Neural crest cell (in vitro differentiated cells): ENCODE measurements at regions not wholly inside any gene's neighbourhood (a gene's known extent, or its start where the extent isn't known, plus 50 kb on each side); places are given as distances from the start of the nearest gene placed in this dataset.

Experiments
- DNase-seq: peaks from one replicate; pipeline ENCODE4 v3.0.0; 2021; ENCODE audit warnings: low read depth, mixed read lengths, low spot score
- H3K27ac Mint-ChIP-seq: one replicate; pipeline ENCODE4 v1.8.0; 2021; ENCODE audit warnings: mild to moderate bottlenecking, mixed read lengths; ENCODE audit not compliant: unreplicated experiment
- H3K27me3 Mint-ChIP-seq: 2 replicates; pipeline ENCODE4 v1.8.0; 2021; ENCODE audit warnings: low read depth, mild to moderate bottlenecking, mixed read lengths
- H3K36me3 Mint-ChIP-seq: 2 replicates; pipeline ENCODE4 v1.8.0; 2021; ENCODE audit warnings: low read depth, mild to moderate bottlenecking, mixed read lengths
- H3K4me1 Mint-ChIP-seq: 2 replicates; pipeline ENCODE4 v1.8.0; 2021; ENCODE audit warnings: mixed read lengths
- H3K4me3 Mint-ChIP-seq: one replicate; pipeline ENCODE4 v1.8.0; 2021; ENCODE audit warnings: mild to moderate bottlenecking, mixed read lengths
- H3K9me3 Mint-ChIP-seq: 2 replicates; pipeline ENCODE4 v1.8.0; 2021; ENCODE audit warnings: mixed read lengths
- CTCF ChIP-seq: fragments of 200-600 bp; sonication (generic); conservative IDR thresholded peaks from 2 replicates; pipeline ENCODE4 v1.5.0; 2021; ENCODE audit warnings: antibody characterized with exemption, mild to moderate bottlenecking

GRCh38 chr7:83882551-83882950, 233.6 kb upstream of the SEMA3E start:
- no peaks in the 10 kb centered on the region for H3K9me3 Mint-ChIP-seq
- no peaks in the 10 kb centered on the region for H3K36me3 Mint-ChIP-seq
- DNase-seq, result no peak

GRCh38 chr7:83879063-83879462, 230.1 kb upstream of the SEMA3E start:
- no peaks in the 10 kb centered on the region for H3K36me3 Mint-ChIP-seq
- H3K4me1 Mint-ChIP-seq, result peaks cover 13% of the 10 kb centered on the region
- H3K27me3 Mint-ChIP-seq, result no peaks in the 10 kb centered on the region
- H3K27ac Mint-ChIP-seq, result no peak overlapping the region
- no peak for TF ChIP-seq CTCF
- no peak overlapping the region for H3K4me3 Mint-ChIP-seq
- DNase-seq, result no peak
- H3K9me3 Mint-ChIP-seq, result no peaks in the 10 kb centered on the region

More at GRCh38 chr7:83882551-83882950, 233.6 kb upstream of the SEMA3E start:
- no peak overlapping the region for H3K4me3 Mint-ChIP-seq
- no peak for TF ChIP-seq CTCF
- peaks cover 9% of the 10 kb centered on the region for H3K4me1 Mint-ChIP-seq
- no peak overlapping the region for H3K27ac Mint-ChIP-seq
- H3K27me3 Mint-ChIP-seq, result no peaks in the 10 kb centered on the region

GRCh38 chr7:83878614-83879013, 229.7 kb upstream of the SEMA3E start:
- Mint-ChIP-seq H3K4me3 (no peak overlapping the region), H3K9me3 (no peaks in the 10 kb centered on the region), H3K4me1 (peaks cover 13% of the 10 kb centered on the region), H3K27me3 (no peaks in the 10 kb centered on the region), H3K36me3 (no peaks in the 10 kb centered on the region), H3K27ac (no peak overlapping the region)
- TF ChIP-seq CTCF, result no peak
- DNase-seq, result no peak

- Mint-ChIP-seq H3K27ac (no peak overlapping the region), H3K4me1 (peaks cover 4% of the 10 kb centered on the region), H3K4me3 (no peak overlapping the region), H3K9me3 (no peaks in the 10 kb centered on the region), H3K36me3 (no peaks in the 10 kb centered on the region), H3K27me3 (no peaks in the 10 kb centered on the region)
- no peak for TF ChIP-seq CTCF
- no peak for DNase-seq
Measured at GRCh38 chr7:83876593-83876992, 227.7 kb upstream of the SEMA3E start.

- Mint-ChIP-seq H3K27me3 (no peaks in the 10 kb centered on the region), H3K9me3 (no peaks in the 10 kb centered on the region), H3K27ac (no peak overlapping the region), H3K36me3 (no peaks in the 10 kb centered on the region), H3K4me3 (no peak overlapping the region), H3K4me1 (peaks cover 4% of the 10 kb centered on the region)
- no peak for DNase-seq
- no peak for TF ChIP-seq CTCF
Measured at GRCh38 chr7:83873459-83873858, 224.5 kb upstream of the SEMA3E start.

- Mint-ChIP-seq H3K9me3 (no peaks in the 10 kb centered on the region), H3K27ac (no peak overlapping the region), H3K36me3 (no peaks in the 10 kb centered on the region), H3K4me3 (no peak overlapping the region), H3K27me3 (no peaks in the 10 kb centered on the region), H3K4me1 (peaks cover 4% of the 10 kb centered on the region)
- no peak for DNase-seq
- TF ChIP-seq CTCF, result no peak
Measured at GRCh38 chr7:83872501-83872900, 223.6 kb upstream of the SEMA3E start.
